ENCODE measurements at regions not wholly inside any gene's neighbourhood (a gene's known extent, or its start where the extent isn't known, plus 50 kb on each side); places are given as distances from the start of the nearest gene placed in this dataset.

GRCh38 chr3:104791331-104791730, 575.4 kb upstream of the ALCAM start:
- no peak overlapping the region for H3K4me3 ChIP-seq
- no peaks in the 10 kb centered on the region for H3K9me3 ChIP-seq
- H3K36me3 ChIP-seq, result no peaks in the 10 kb centered on the region
- no peaks in the 10 kb centered on the region for H3K4me1 ChIP-seq
- no peak overlapping the region for H3K27ac ChIP-seq
- no peaks in the 10 kb centered on the region for H3K27me3 ChIP-seq
- DNase-seq, result no peak
- no peak for ATAC-seq
- intact Hi-C loops (cut with DNase I), result no loop called here
- no peak for TF ChIP-seq CTCF (IDR thresholded peaks at IDR 0.05)

GRCh38 chr3:104796556-104796955, 570.2 kb upstream of the ALCAM start:
- no peak for TF ChIP-seq CTCF (IDR thresholded peaks at IDR 0.05)
- no peaks in the 10 kb centered on the region for H3K9me3 ChIP-seq
- DNase-seq, result no peak
- no peaks in the 10 kb centered on the region for H3K36me3 ChIP-seq
- no peak for ATAC-seq
- H3K27me3 ChIP-seq, result no peaks in the 10 kb centered on the region
- H3K4me1 ChIP-seq, result no peaks in the 10 kb centered on the region
- intact Hi-C loops (cut with DNase I), result no loop called here
- H3K27ac ChIP-seq, result no peak overlapping the region
- no peak overlapping the region for H3K4me3 ChIP-seq

GRCh38 chr3:104805042-104805441, 561.7 kb upstream of the ALCAM start:
- Histone ChIP-seq H3K27ac (no peak overlapping the region), H3K4me1 (no peaks in the 10 kb centered on the region), H3K4me3 (no peak overlapping the region), H3K27me3 (no peaks in the 10 kb centered on the region), H3K36me3 (no peaks in the 10 kb centered on the region), H3K9me3 (no peaks in the 10 kb centered on the region)
- intact Hi-C loops (cut with DNase I), result no loop called here
- no peak for TF ChIP-seq CTCF (IDR thresholded peaks at IDR 0.05)
- no peak for ATAC-seq
- no peak for DNase-seq

GRCh38 chr3:104805508-104805907, 561.2 kb upstream of the ALCAM start:
- DNase-seq (no peak), ATAC-seq (no peak)
- intact Hi-C loops (cut with DNase I), result no loop called here

GRCh38 chr3:104810896-104811295, 555.8 kb upstream of the ALCAM start:
- Histone ChIP-seq H3K27ac (no peak overlapping the region), H3K4me3 (no peak overlapping the region), H3K4me1 (no peaks in the 10 kb centered on the region), H3K36me3 (no peaks in the 10 kb centered on the region), H3K27me3 (no peaks in the 10 kb centered on the region), H3K9me3 (no peaks in the 10 kb centered on the region)
- ATAC-seq (no peak), DNase-seq (no peak)
- intact Hi-C loops (cut with DNase I), result no loop called here
- TF ChIP-seq CTCF (IDR thresholded peaks at IDR 0.05), result no peak

More at GRCh38 chr3:104805508-104805907, 561.2 kb upstream of the ALCAM start:
- Histone ChIP-seq H3K36me3 (no peaks in the 10 kb centered on the region), H3K27ac (no peak overlapping the region), H3K27me3 (no peaks in the 10 kb centered on the region), H3K4me1 (no peaks in the 10 kb centered on the region), H3K9me3 (no peaks in the 10 kb centered on the region), H3K4me3 (no peak overlapping the region)
- no peak for TF ChIP-seq CTCF (IDR thresholded peaks at IDR 0.05)

GRCh38 chr3:104816008-104816407, 550.7 kb upstream of the ALCAM start:
- intact Hi-C loops (cut with DNase I), result no loop called here
- H3K36me3 ChIP-seq, result no peaks in the 10 kb centered on the region
- no peak overlapping the region for H3K4me3 ChIP-seq
- DNase-seq (no peak), ATAC-seq (no peak)
- H3K27ac ChIP-seq, result no peak overlapping the region
- no peaks in the 10 kb centered on the region for H3K9me3 ChIP-seq
- no peak for TF ChIP-seq CTCF (IDR thresholded peaks at IDR 0.05)
- H3K4me1 ChIP-seq, result no peaks in the 10 kb centered on the region
- no peaks in the 10 kb centered on the region for H3K27me3 ChIP-seq

Measured in upper lobe of right lung (tissue), 1 donor.